ENCODE measurements at regions not wholly inside any gene's neighbourhood (a gene's known extent, or its start where the extent isn't known, plus 50 kb on each side); places are given as distances from the start of the nearest gene placed in this dataset.

DNA sequence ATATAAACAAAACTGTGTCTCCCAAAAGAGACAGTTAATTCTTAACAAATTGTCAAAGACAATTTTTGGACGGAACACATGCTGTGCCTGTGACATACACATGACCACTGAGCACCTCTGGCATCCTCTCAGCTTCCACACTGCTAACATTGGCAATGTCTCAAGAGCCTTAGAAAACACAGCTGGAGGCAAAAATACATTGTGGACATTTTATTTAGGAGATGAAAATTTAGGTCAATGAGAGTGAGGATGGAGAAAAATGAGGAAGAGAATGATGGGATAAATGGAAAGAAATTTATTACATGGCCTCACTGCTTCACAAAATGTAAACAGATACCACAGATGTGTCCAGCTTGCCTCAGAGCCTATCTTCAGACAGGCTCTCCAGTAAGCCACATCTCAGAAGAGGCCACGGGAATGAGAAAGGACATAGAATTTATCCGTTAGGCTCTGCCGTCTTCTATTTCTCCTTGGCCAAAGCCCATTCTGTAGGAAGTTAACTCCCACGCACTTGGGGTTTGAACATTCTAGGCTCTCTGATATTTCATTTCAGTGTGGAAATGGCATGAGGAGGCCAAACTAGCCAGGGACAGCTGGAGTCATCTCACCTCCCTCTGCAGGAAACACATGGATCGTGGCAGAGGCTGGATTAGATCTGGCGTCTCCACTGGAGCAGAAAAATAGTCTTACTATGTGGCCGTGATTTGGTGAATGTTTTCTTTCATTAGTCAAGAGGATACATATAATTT, 519.4 kb upstream of the DSEL start:
- TF ChIP-seq, protein P1, sequence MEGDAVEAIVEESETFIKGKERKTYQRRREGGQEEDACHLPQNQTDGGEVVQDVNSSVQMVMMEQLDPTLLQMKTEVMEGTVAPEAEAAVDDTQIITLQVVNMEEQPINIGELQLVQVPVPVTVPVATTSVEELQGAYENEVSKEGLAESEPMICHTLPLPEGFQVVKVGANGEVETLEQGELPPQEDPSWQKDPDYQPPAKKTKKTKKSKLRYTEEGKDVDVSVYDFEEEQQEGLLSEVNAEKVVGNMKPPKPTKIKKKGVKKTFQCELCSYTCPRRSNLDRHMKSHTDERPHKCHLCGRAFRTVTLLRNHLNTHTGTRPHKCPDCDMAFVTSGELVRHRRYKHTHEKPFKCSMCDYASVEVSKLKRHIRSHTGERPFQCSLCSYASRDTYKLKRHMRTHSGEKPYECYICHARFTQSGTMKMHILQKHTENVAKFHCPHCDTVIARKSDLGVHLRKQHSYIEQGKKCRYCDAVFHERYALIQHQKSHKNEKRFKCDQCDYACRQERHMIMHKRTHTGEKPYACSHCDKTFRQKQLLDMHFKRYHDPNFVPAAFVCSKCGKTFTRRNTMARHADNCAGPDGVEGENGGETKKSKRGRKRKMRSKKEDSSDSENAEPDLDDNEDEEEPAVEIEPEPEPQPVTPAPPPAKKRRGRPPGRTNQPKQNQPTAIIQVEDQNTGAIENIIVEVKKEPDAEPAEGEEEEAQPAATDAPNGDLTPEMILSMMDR (conservative IDR thresholded peaks at IDR 0.05 in 1 of 2, IDR thresholded peaks at IDR 0.05 in 1 of 2; ENCODE audit: extremely low read depth in 1 of 2, insufficient read depth in 1 of 2, low read depth in 1 of 2, low read length in 2 of 2) = no peak
- TF ChIP-seq EZH2 (IDR thresholded peaks at IDR 0.05; ENCODE audit: borderline replicate concordance, low read length) = no peak

Data from mammary epithelial cell (primary cell).